ENCODE measurements at regions not wholly inside any gene's neighbourhood (a gene's known extent, or its start where the extent isn't known, plus 50 kb on each side); places are given as distances from the start of the nearest gene placed in this dataset.

DNA sequence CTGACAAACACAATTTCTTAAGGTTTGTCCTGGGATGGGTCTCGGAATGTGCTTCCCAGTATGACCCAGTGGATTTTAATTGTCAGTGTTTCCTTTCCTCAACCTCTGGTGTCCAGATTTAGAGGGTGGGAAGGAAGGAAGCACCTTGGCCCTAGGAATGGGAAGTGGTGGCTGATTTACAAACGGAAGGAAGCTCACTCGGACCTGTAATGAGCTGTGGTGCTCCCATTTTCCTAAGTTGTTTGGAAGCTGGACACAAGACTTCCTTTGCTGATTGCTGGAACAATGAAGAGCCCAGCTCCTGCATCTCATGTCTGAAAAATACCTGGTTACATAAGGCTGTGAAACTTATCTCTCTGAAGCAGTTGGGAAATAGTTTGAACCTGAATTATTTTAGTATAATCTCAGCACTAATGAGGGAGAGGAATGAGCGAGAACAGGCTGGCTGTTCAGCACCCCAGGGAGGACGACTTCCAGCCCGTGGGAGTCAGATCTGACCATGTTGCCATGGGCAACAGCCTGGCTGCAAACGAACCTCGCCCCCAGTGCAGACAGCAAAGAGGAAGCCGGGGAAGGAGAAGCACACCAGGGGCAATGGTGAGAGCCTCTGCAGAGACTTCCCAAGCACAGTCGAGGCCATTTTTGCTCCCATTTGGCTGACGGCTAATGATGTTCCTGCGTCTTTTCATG lies 74.4 kb upstream of the ASB18 start:
- Histone ChIP-seq H3K4me1 (no peaks in the 10 kb centered on the region), H3K9me3 (ENCODE audit: control insufficient read depth, low read length) (no peaks in the 10 kb centered on the region), H3K4me3 (ENCODE audit: low read depth, low read length) (no peak overlapping the region), H3K4me2 (ENCODE audit: low read length) (no peak overlapping the region), H3K9ac (no peak overlapping the region), H3K79me2 (no peaks in the 10 kb centered on the region), H3K36me3 (ENCODE audit: control insufficient read depth, insufficient read depth, low read length) (no peaks in the 10 kb centered on the region), H2AFZ (no peak overlapping the region), H3K27ac (no peak overlapping the region), H3K27me3 (ENCODE audit: control insufficient read depth, insufficient read depth, low read length) (no peaks in the 10 kb centered on the region)
- TF ChIP-seq, protein P1, sequence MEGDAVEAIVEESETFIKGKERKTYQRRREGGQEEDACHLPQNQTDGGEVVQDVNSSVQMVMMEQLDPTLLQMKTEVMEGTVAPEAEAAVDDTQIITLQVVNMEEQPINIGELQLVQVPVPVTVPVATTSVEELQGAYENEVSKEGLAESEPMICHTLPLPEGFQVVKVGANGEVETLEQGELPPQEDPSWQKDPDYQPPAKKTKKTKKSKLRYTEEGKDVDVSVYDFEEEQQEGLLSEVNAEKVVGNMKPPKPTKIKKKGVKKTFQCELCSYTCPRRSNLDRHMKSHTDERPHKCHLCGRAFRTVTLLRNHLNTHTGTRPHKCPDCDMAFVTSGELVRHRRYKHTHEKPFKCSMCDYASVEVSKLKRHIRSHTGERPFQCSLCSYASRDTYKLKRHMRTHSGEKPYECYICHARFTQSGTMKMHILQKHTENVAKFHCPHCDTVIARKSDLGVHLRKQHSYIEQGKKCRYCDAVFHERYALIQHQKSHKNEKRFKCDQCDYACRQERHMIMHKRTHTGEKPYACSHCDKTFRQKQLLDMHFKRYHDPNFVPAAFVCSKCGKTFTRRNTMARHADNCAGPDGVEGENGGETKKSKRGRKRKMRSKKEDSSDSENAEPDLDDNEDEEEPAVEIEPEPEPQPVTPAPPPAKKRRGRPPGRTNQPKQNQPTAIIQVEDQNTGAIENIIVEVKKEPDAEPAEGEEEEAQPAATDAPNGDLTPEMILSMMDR (IDR thresholded peaks at IDR 0.05): no peak

DNA sequence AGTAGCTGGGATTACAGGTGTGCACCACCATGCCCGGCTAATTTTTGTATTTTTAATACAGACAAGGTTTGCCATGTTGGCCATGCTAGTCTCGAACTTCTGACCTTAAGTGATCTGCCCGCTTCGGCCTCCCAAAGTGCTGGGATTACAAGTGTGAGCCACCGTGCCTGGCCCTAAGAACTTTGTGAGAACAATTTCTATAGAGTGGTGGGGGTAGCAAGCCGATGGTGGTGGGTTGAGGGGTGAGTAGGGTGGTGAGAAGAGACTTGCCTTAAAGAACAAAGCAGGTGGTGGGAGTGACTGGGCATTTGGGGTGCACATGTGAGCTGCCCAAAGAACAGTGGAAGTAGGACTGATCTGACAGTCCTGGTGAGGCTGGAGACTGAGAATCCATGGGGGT lies 76.0 kb upstream of the ASB18 start:
- TF ChIP-seq, protein P1 (IDR thresholded peaks at IDR 0.05): no peak
- no peak overlapping the region for H3K9ac ChIP-seq
- H3K79me2 ChIP-seq: no peaks in the 10 kb centered on the region
- no peaks in the 10 kb centered on the region for H3K27me3 ChIP-seq (ENCODE audit: control insufficient read depth, insufficient read depth, low read length)
- H3K4me2 ChIP-seq (ENCODE audit: low read length): no peak overlapping the region
- no peak overlapping the region for H3K27ac ChIP-seq
- no peaks in the 10 kb centered on the region for H3K9me3 ChIP-seq (ENCODE audit: control insufficient read depth, low read length)
- H3K36me3 ChIP-seq (ENCODE audit: control insufficient read depth, insufficient read depth, low read length): no peaks in the 10 kb centered on the region
- H2AFZ ChIP-seq: no peak overlapping the region
- no peak overlapping the region for H3K4me3 ChIP-seq (ENCODE audit: low read depth, low read length)
- H3K4me1 ChIP-seq: no peaks in the 10 kb centered on the region

DNA sequence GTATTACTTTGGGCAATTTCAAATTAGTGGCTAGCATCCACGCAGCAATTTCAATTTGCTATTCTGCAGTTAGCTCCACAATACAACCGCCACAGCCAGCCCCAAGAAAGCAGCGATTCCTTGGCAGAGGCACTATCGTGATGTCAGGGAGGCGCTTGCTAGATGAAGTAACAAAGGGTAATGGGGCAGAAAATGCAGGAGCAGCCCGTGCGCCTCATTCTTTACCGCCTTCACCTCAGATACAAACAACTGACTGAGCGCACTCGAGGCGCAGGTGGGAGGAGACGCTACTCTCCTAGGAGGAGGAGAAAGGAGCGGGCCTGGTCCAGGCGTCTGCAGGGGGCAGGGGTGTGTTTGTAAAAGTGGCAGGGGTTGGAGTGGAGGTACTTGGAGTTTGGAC lies 76.9 kb upstream of the ASB18 start:
- Histone ChIP-seq H3K79me2 (no peaks in the 10 kb centered on the region), H3K27me3 (ENCODE audit: control insufficient read depth, insufficient read depth, low read length) (no peaks in the 10 kb centered on the region), H3K4me2 (ENCODE audit: low read length) (no peak overlapping the region), H2AFZ (no peak overlapping the region), H3K9me3 (ENCODE audit: control insufficient read depth, low read length) (no peaks in the 10 kb centered on the region), H3K27ac (no peak overlapping the region), H3K4me3 (ENCODE audit: low read depth, low read length) (no peak overlapping the region), H3K36me3 (ENCODE audit: control insufficient read depth, insufficient read depth, low read length) (no peaks in the 10 kb centered on the region), H3K4me1 (no peaks in the 10 kb centered on the region), H3K9ac (no peak overlapping the region)
- TF ChIP-seq, protein P1 (IDR thresholded peaks at IDR 0.05): no peak

DNA sequence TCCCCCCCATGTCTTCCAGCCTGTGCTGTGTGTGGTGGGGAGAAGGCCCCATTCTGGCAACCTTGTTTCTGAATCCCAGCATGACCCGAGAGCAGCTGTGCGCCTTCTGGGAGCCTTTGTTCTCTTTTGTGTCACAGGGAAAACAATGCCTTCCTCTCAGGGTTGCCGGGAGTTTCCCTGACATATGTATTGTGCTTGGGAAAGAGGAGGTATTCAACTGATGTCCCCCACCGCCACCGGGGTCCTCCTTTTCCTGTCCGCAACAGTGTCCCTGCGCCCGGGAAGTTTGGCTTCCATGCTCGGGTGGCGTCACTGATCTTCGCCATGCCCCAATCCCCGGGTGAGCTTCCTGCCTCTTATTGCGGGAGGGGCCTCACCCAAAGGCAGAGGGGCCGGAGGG lies 77.5 kb upstream of the ASB18 start:
- no peak overlapping the region for H3K4me3 ChIP-seq (ENCODE audit: low read depth, low read length)
- no peak overlapping the region for H3K9ac ChIP-seq
- no peaks in the 10 kb centered on the region for H3K79me2 ChIP-seq
- no peaks in the 10 kb centered on the region for H3K9me3 ChIP-seq (ENCODE audit: control insufficient read depth, low read length)
- H3K27ac ChIP-seq: no peak overlapping the region
- H3K4me1 ChIP-seq: no peaks in the 10 kb centered on the region
- H3K27me3 ChIP-seq (ENCODE audit: control insufficient read depth, insufficient read depth, low read length): no peaks in the 10 kb centered on the region
- no peaks in the 10 kb centered on the region for H3K36me3 ChIP-seq (ENCODE audit: control insufficient read depth, insufficient read depth, low read length)
- no peak overlapping the region for H3K4me2 ChIP-seq (ENCODE audit: low read length)
- no peak overlapping the region for H2AFZ ChIP-seq
- TF ChIP-seq, protein P1 (IDR thresholded peaks at IDR 0.05): no peak

DNA sequence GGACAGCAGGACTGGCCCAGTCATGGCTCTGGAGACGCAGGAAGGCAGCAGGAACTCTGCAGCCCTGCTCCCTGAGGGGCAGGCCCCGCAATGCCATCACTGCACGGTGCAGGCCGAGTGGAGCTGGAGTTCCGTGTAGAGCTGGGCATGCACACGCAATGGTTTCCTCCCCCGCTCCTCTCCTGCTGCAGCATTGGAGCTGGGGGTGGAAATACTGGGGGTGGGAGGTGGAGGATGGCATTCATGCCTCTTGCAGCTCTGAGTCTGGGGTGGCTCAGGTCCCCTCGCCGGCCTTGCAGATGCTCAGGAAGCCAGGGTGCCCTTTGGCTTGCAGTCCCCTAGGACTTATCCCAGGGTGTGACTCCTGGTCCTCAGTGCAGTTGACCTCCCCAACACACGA lies 78.3 kb upstream of the ASB18 start:
- TF ChIP-seq, protein P1 (IDR thresholded peaks at IDR 0.05): no peak
- Histone ChIP-seq H3K36me3 (ENCODE audit: control insufficient read depth, insufficient read depth, low read length) (no peaks in the 10 kb centered on the region), H3K9me3 (ENCODE audit: control insufficient read depth, low read length) (no peaks in the 10 kb centered on the region), H2AFZ (no peak overlapping the region), H3K27ac (no peak overlapping the region), H3K4me1 (no peaks in the 10 kb centered on the region), H3K4me2 (ENCODE audit: low read length) (no peak overlapping the region), H3K4me3 (ENCODE audit: low read depth, low read length) (no peak overlapping the region), H3K79me2 (no peaks in the 10 kb centered on the region), H3K9ac (no peak overlapping the region), H3K27me3 (ENCODE audit: control insufficient read depth, insufficient read depth, low read length) (no peaks in the 10 kb centered on the region)

All from parathyroid adenoma (tissue), 2 donors.